A673 (cell line): ENCODE measurements at regions not wholly inside any gene's neighbourhood (a gene's known extent, or its start where the extent isn't known, plus 50 kb on each side); places are given as distances from the start of the nearest gene placed in this dataset.

Source experiments
- EZH2 ChIP-seq: fragments of 200-600 bp; sonication (generic); IDR thresholded peaks from 2 replicates; pipeline ENCODE4 v1.6.1; 2017; ENCODE audit warnings: borderline replicate concordance, low read depth, mild to moderate bottlenecking, mixed read lengths, antibody characterized with exemption, low read length; ENCODE audit not compliant: poor library complexity, severe bottlenecking
- TF ChIP-seq, protein P1 (sequence below): fragments of 300-800, 200-600 bp; sonication (generic); conservative IDR thresholded peaks from 2 replicates; pipeline ENCODE4 v1.5.1; 2017; ENCODE audit warnings: low read depth, mild to moderate bottlenecking, antibody characterized with exemption, low read length, moderate library complexity, mixed read lengths

DNA sequence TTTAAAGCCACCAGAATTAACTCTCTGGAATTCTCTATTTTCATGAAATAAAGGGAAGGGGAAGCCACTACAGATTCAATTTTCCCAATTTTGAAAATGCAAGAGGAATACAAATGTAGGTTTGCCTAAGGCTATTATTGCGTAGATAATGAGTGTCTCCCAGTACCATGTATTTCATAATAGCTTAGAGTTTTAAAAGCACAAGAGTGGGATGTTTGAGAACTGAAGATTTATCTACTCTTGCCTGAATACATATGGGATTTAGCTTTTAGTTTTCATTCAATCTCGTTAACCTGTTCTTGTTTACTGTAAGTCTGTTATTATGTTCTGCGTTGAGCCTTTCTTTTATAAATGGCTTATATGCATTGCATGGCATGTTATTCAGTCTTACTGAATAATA, 795.1 kb downstream of the BRINP3 start:
- TF ChIP-seq, protein P1, sequence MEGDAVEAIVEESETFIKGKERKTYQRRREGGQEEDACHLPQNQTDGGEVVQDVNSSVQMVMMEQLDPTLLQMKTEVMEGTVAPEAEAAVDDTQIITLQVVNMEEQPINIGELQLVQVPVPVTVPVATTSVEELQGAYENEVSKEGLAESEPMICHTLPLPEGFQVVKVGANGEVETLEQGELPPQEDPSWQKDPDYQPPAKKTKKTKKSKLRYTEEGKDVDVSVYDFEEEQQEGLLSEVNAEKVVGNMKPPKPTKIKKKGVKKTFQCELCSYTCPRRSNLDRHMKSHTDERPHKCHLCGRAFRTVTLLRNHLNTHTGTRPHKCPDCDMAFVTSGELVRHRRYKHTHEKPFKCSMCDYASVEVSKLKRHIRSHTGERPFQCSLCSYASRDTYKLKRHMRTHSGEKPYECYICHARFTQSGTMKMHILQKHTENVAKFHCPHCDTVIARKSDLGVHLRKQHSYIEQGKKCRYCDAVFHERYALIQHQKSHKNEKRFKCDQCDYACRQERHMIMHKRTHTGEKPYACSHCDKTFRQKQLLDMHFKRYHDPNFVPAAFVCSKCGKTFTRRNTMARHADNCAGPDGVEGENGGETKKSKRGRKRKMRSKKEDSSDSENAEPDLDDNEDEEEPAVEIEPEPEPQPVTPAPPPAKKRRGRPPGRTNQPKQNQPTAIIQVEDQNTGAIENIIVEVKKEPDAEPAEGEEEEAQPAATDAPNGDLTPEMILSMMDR = no peak
- TF ChIP-seq EZH2 = no peak
